ENCODE measurements at regions not wholly inside any gene's neighbourhood (a gene's known extent, or its start where the extent isn't known, plus 50 kb on each side); places are given as distances from the start of the nearest gene placed in this dataset.
"Not testable (repeated sequence)": the region's sequence is repeated elsewhere in the genome, so short reads cannot be mapped to it uniquely, and the experiment has no call there.

GRCh38 chr4:137414802-137415201 lies 117.5 kb downstream of the PCDH18 start:
- ATAC-seq (ENCODE audit: low read depth) (no peak), DNase-seq (no peak)
- Histone ChIP-seq H3K27ac (ENCODE audit: low read length in 2 of 2) (no peak overlapping the region), H2AFZ (ENCODE audit: insufficient read depth, low read depth, low read length, poor library complexity, severe bottlenecking) (no peak overlapping the region), H3K4me2 (replicated peaks; ENCODE audit: low read depth, low read length, poor library complexity, severe bottlenecking) (no peak overlapping the region), H3K9ac (ENCODE audit: low read length) (no peak overlapping the region), H3K4me1 (ENCODE audit: control insufficient read depth in 2 of 2, insufficient read depth in 2 of 2, low read length in 2 of 2) (no peaks in the 10 kb centered on the region), H3K79me2 (ENCODE audit: control insufficient read depth, insufficient read depth, low read length) (no peaks in the 10 kb centered on the region), H3K36me3 (replicated peaks in 1 of 2; ENCODE audit: control extremely low read depth in 1 of 2, control insufficient read depth in 1 of 2, extremely low read depth in 1 of 2, insufficient read depth in 2 of 2, low read length in 1 of 2) (no peaks in the 10 kb centered on the region), H3K27me3 (replicated peaks in 1 of 4; ENCODE audit: control extremely low read depth in 1 of 4, control insufficient read depth in 3 of 4, insufficient read depth in 4 of 4, low read length in 3 of 4) (no peaks in the 10 kb centered on the region), H4K20me1 (ENCODE audit: control insufficient read depth, insufficient read depth, low read length, poor library complexity, severe bottlenecking) (no peaks in the 10 kb centered on the region), H3K4me3 (ENCODE audit: control extremely low read depth in 1 of 5, extremely low read depth in 1 of 5, insufficient read depth in 1 of 5, low read depth in 2 of 5, low read length in 4 of 5) (no peak overlapping the region), H3K9me3 (ENCODE audit: control extremely low read depth in 1 of 3, control insufficient read depth in 2 of 3, insufficient read depth in 1 of 3, low read length in 2 of 3) (no peaks in the 10 kb centered on the region)
- CTCF ChIA-PET, result no interaction called here
- no CpG with 5 or more reads among the region's 2 CpGs for WGBS (ENCODE audit: insufficient coverage)
- Mint-ChIP-seq H3K27ac (no peak overlapping the region), H3K27me3 (no peaks in the 10 kb centered on the region), H3K4me1 (no peaks in the 10 kb centered on the region), H3K4me3 (no peak overlapping the region), H3K9me3 (ENCODE audit: insufficient read depth) (peaks cover 3% of the 10 kb centered on the region)
- TF ChIP-seq, protein P1, sequence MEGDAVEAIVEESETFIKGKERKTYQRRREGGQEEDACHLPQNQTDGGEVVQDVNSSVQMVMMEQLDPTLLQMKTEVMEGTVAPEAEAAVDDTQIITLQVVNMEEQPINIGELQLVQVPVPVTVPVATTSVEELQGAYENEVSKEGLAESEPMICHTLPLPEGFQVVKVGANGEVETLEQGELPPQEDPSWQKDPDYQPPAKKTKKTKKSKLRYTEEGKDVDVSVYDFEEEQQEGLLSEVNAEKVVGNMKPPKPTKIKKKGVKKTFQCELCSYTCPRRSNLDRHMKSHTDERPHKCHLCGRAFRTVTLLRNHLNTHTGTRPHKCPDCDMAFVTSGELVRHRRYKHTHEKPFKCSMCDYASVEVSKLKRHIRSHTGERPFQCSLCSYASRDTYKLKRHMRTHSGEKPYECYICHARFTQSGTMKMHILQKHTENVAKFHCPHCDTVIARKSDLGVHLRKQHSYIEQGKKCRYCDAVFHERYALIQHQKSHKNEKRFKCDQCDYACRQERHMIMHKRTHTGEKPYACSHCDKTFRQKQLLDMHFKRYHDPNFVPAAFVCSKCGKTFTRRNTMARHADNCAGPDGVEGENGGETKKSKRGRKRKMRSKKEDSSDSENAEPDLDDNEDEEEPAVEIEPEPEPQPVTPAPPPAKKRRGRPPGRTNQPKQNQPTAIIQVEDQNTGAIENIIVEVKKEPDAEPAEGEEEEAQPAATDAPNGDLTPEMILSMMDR (IDR thresholded peaks at IDR 0.05), result no peak
- no peak for TF ChIP-seq EZH2 (IDR thresholded peaks at IDR 0.05; ENCODE audit: borderline replicate concordance, insufficient read depth, low read depth, low read length, poor library complexity, severe bottlenecking)
- intact Hi-C loops (cut with micrococcal nuclease), result no loop called here
- POLR2A ChIA-PET, result no interaction called here

GRCh38 chr4:137408527-137409177 lies 123.6 kb downstream of the PCDH18 start:
- no peaks in the 10 kb centered on the region for H3K36me3 ChIP-seq (replicated peaks in 1 of 2; ENCODE audit: control extremely low read depth in 1 of 2, control insufficient read depth in 1 of 2, extremely low read depth in 1 of 2, insufficient read depth in 2 of 2, low read length in 1 of 2)
- H3K4me3 ChIP-seq (ENCODE audit: control extremely low read depth in 1 of 5, extremely low read depth in 1 of 5, insufficient read depth in 1 of 5, low read depth in 2 of 5, low read length in 4 of 5), result no peak overlapping the region
- CTCF ChIA-PET, result no interaction called here
- POLR2A ChIA-PET, result no interaction called here
- no peak overlapping the region for H2AFZ ChIP-seq (ENCODE audit: insufficient read depth, low read depth, low read length, poor library complexity, severe bottlenecking)
- TF ChIP-seq, protein P1 (IDR thresholded peaks at IDR 0.05), result no peak
- no peak for TF ChIP-seq EZH2 (IDR thresholded peaks at IDR 0.05; ENCODE audit: borderline replicate concordance, insufficient read depth, low read depth, low read length, poor library complexity, severe bottlenecking)
- no peaks in the 10 kb centered on the region for H3K9me3 ChIP-seq (ENCODE audit: control extremely low read depth in 1 of 3, control insufficient read depth in 2 of 3, insufficient read depth in 1 of 3, low read length in 2 of 3)
- Mint-ChIP-seq H3K4me3 (no peak overlapping the region), H3K9me3 (ENCODE audit: insufficient read depth) (peaks cover 2% of the 10 kb centered on the region), H3K27me3 (no peaks in the 10 kb centered on the region), H3K27ac (no peak overlapping the region), H3K4me1 (no peaks in the 10 kb centered on the region)
- intact Hi-C loops (cut with micrococcal nuclease), result no loop called here
- no peaks in the 10 kb centered on the region for H3K4me1 ChIP-seq (ENCODE audit: control insufficient read depth in 2 of 2, insufficient read depth in 2 of 2, low read length in 2 of 2)
- H3K27me3 ChIP-seq (replicated peaks in 1 of 4; ENCODE audit: control extremely low read depth in 1 of 4, control insufficient read depth in 3 of 4, insufficient read depth in 4 of 4, low read length in 3 of 4), result no peaks in the 10 kb centered on the region
- no peak overlapping the region for H3K9ac ChIP-seq (ENCODE audit: low read length)
- H3K4me2 ChIP-seq (replicated peaks; ENCODE audit: low read depth, low read length, poor library complexity, severe bottlenecking), result no peak overlapping the region
- no peaks in the 10 kb centered on the region for H3K79me2 ChIP-seq (ENCODE audit: control insufficient read depth, insufficient read depth, low read length)
- DNase-seq, result no peak
- WGBS (ENCODE audit: insufficient coverage), result no CpG with 5 or more reads among the region's 2 CpGs
- no peak overlapping the region for H3K27ac ChIP-seq (ENCODE audit: low read length in 2 of 2)
- no peaks in the 10 kb centered on the region for H4K20me1 ChIP-seq (ENCODE audit: control insufficient read depth, insufficient read depth, low read length, poor library complexity, severe bottlenecking)
- ATAC-seq (ENCODE audit: low read depth), result no peak

DNA sequence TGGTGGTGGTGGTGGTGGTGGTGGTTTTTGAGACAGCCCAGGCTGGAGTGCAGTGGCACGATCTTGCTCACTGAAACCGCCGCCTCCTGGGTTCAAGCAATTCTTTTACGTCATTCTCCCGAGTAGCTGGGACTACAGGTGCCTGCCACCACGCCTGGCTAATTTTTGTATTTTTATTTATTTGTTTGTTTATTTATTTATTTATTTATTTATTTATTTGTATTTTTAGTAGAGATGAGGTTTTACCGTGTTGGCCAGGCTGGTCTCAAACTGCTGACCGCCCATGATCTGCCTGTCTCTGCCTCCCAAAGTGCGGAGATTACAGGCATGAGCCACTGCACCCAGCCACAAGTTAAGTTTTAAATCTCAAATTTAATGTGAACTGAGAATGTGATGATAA lies 126.5 kb downstream of the PCDH18 start:
- POLR2A ChIA-PET; H3K9me3 ChIP-seq (ENCODE audit: control extremely low read depth in 1 of 3, control insufficient read depth in 2 of 3, insufficient read depth in 1 of 3, low read length in 2 of 3); H3K4me2 ChIP-seq (replicated peaks; ENCODE audit: low read depth, low read length, poor library complexity, severe bottlenecking); H3K4me3 Mint-ChIP-seq; H3K9me3 Mint-ChIP-seq (ENCODE audit: insufficient read depth); H3K36me3 ChIP-seq (replicated peaks in 1 of 2; ENCODE audit: control extremely low read depth in 1 of 2, control insufficient read depth in 1 of 2, extremely low read depth in 1 of 2, insufficient read depth in 2 of 2, low read length in 1 of 2); H3K4me1 ChIP-seq (ENCODE audit: control insufficient read depth in 2 of 2, insufficient read depth in 2 of 2, low read length in 2 of 2); H2AFZ ChIP-seq (ENCODE audit: insufficient read depth, low read depth, low read length, poor library complexity, severe bottlenecking); H3K27me3 Mint-ChIP-seq; H3K9ac ChIP-seq (ENCODE audit: low read length); H4K20me1 ChIP-seq (ENCODE audit: control insufficient read depth, insufficient read depth, low read length, poor library complexity, severe bottlenecking); H3K27me3 ChIP-seq (replicated peaks in 1 of 4; ENCODE audit: control extremely low read depth in 1 of 4, control insufficient read depth in 3 of 4, insufficient read depth in 4 of 4, low read length in 3 of 4); H3K4me1 Mint-ChIP-seq; DNase-seq; intact Hi-C loops (cut with micrococcal nuclease); H3K27ac Mint-ChIP-seq; ATAC-seq (ENCODE audit: low read depth); H3K4me3 ChIP-seq (ENCODE audit: control extremely low read depth in 1 of 5, extremely low read depth in 1 of 5, insufficient read depth in 1 of 5, low read depth in 2 of 5, low read length in 4 of 5); CTCF ChIA-PET; H3K27ac ChIP-seq (ENCODE audit: low read length in 2 of 2); H3K79me2 ChIP-seq (ENCODE audit: control insufficient read depth, insufficient read depth, low read length): not testable (repeated sequence)
- WGBS (ENCODE audit: insufficient coverage), result no CpG with 5 or more reads among the region's 9 CpGs
